PC-9 (cell line): ENCODE measurements at regions not wholly inside any gene's neighbourhood (a gene's known extent, or its start where the extent isn't known, plus 50 kb on each side); places are given as distances from the start of the nearest gene placed in this dataset.

Experiments used
- EZH2 ChIP-seq: fragments of 200-600 bp; sonication (generic); IDR thresholded peaks from 2 replicates; pipeline ENCODE4 v1.8.0; 2017; ENCODE audit warnings: antibody characterized with exemption, low read depth
- TF ChIP-seq, protein P1 (sequence below): fragments of 200-600 bp; sonication (generic); conservative IDR thresholded peaks from 2 replicates; pipeline ENCODE4 v1.6.1; 2017; ENCODE audit warnings: mixed run types, antibody characterized with exemption, mild to moderate bottlenecking, moderate library complexity

- TF ChIP-seq, protein P1, sequence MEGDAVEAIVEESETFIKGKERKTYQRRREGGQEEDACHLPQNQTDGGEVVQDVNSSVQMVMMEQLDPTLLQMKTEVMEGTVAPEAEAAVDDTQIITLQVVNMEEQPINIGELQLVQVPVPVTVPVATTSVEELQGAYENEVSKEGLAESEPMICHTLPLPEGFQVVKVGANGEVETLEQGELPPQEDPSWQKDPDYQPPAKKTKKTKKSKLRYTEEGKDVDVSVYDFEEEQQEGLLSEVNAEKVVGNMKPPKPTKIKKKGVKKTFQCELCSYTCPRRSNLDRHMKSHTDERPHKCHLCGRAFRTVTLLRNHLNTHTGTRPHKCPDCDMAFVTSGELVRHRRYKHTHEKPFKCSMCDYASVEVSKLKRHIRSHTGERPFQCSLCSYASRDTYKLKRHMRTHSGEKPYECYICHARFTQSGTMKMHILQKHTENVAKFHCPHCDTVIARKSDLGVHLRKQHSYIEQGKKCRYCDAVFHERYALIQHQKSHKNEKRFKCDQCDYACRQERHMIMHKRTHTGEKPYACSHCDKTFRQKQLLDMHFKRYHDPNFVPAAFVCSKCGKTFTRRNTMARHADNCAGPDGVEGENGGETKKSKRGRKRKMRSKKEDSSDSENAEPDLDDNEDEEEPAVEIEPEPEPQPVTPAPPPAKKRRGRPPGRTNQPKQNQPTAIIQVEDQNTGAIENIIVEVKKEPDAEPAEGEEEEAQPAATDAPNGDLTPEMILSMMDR, result no peak
- no peak for TF ChIP-seq EZH2
Measured at GRCh38 chr1:5297180-5297885, 642.9 kb downstream of the AJAP1 start.
